C4-2B (cell line): ENCODE measurements at regions not wholly inside any gene's neighbourhood (a gene's known extent, or its start where the extent isn't known, plus 50 kb on each side); places are given as distances from the start of the nearest gene placed in this dataset.

Source experiments
- CTCF ChIP-seq: fragments of 450-650 bp; conservative IDR thresholded peaks from 2 replicates; pipeline ENCODE4 v1.5.1; 2017; ENCODE audit warnings: mild to moderate bottlenecking
- ZFX ChIP-seq: fragments of 450-650 bp; IDR thresholded peaks from 2 replicates; pipeline ENCODE4 v1.6.1; 2017

GRCh38 chr18:23320709-23321236 lies 132.3 kb upstream of the RIOK3 start:
- no peak for TF ChIP-seq CTCF
- no peak for TF ChIP-seq ZFX
